ENCODE measurements at regions not wholly inside any gene's neighbourhood (a gene's known extent, or its start where the extent isn't known, plus 50 kb on each side); places are given as distances from the start of the nearest gene placed in this dataset.

GRCh38 chr9:90393365-90394152, 249.1 kb downstream of the DIRAS2 start:
- no peak for DNase-seq

GRCh38 chr9:90394871-90395270, 247.8 kb downstream of the DIRAS2 start:
- DNase-seq, result no peak

- DNase-seq, result no peak
Observed at GRCh38 chr9:90400091-90400490, 242.5 kb downstream of the DIRAS2 start.

GRCh38 chr9:90408659-90409058, 234.0 kb downstream of the DIRAS2 start:
- DNase-seq, result no peak

- no peak for DNase-seq
Observed at GRCh38 chr9:90419221-90419851, 223.3 kb downstream of the DIRAS2 start.

GRCh38 chr9:90420211-90420610, 222.4 kb downstream of the DIRAS2 start:
- DNase-seq, result peak; percentile 63

- no peak for DNase-seq
Observed at GRCh38 chr9:90420768-90421513, 221.7 kb downstream of the DIRAS2 start.

- DNase-seq, result no peak
Observed at GRCh38 chr9:90421786-90422185, 220.8 kb downstream of the DIRAS2 start.

GRCh38 chr9:90423661-90424193, 218.9 kb downstream of the DIRAS2 start:
- DNase-seq, result no peak

- DNase-seq, result no peak
Observed at GRCh38 chr9:90428517-90428916, 214.1 kb downstream of the DIRAS2 start.

GRCh38 chr9:90432951-90433350, 209.7 kb downstream of the DIRAS2 start:
- DNase-seq, result peak; percentile 63

GRCh38 chr9:90433398-90433941, 209.2 kb downstream of the DIRAS2 start:
- peak; percentile 76 for DNase-seq

GRCh38 chr9:90441814-90442213, 200.8 kb downstream of the DIRAS2 start:
- peak; percentile 61 for DNase-seq

- DNase-seq, result no peak
Observed at GRCh38 chr9:90442723-90443122, 199.9 kb downstream of the DIRAS2 start.

- DNase-seq, result no peak
Observed at GRCh38 chr9:90444609-90445204, 197.9 kb downstream of the DIRAS2 start.

- no peak for DNase-seq
Observed at GRCh38 chr9:90445391-90445790, 197.2 kb downstream of the DIRAS2 start.

- DNase-seq, result no peak
Observed at GRCh38 chr9:90446200-90446948, 196.2 kb downstream of the DIRAS2 start.

GRCh38 chr9:90447773-90448172, 194.9 kb downstream of the DIRAS2 start:
- no peak for DNase-seq

- peak; percentile 80 for DNase-seq
Observed at GRCh38 chr9:90449213-90449925, 193.3 kb downstream of the DIRAS2 start.

- DNase-seq, result no peak
Observed at GRCh38 chr9:90451804-90452203, 190.8 kb downstream of the DIRAS2 start.

- peak; percentile 63 for DNase-seq
Observed at GRCh38 chr9:90455316-90455715, 187.3 kb downstream of the DIRAS2 start.

All from NCI-H510A treated with DMSO at 0.1 percent for 48 hours (cell line).